OCI-LY3 (cell line): ENCODE measurements at regions not wholly inside any gene's neighbourhood (a gene's known extent, or its start where the extent isn't known, plus 50 kb on each side); places are given as distances from the start of the nearest gene placed in this dataset.

Source experiments
- CTCF ChIP-seq: fragments of 200-600, 300-600 bp; sonication (generic); IDR thresholded peaks from 2 replicates; pipeline ENCODE4 v1.5.1; 2014; ENCODE audit warnings: antibody characterized with exemption, low read length, low read depth
- EZH2phosphoT487 ChIP-seq: fragments of 200-600 bp; shearing (Covaris generic); IDR thresholded peaks from 2 replicates; pipeline ENCODE4 v1.6.1; 2018; ENCODE audit warnings: antibody characterized with exemption, mixed run types, low read depth

GRCh38 chrX:28180096-28180495, 198.8 kb upstream of the DCAF8L1 start:
- TF ChIP-seq CTCF (no peak), EZH2phosphoT487 (no peak)
